T-helper 17 cell (primary cell): ENCODE measurements at regions not wholly inside any gene's neighbourhood (a gene's known extent, or its start where the extent isn't known, plus 50 kb on each side); places are given as distances from the start of the nearest gene placed in this dataset.

ENCODE experiments used
- ATAC-seq: fragments of 150-1000 bp; cut with Tn5 transposase; 2 replicates; pipeline ENCODE4 v1.10.0; 2021; ENCODE audit warnings: mild to moderate bottlenecking, moderate library complexity
- DNase-seq, 3 donors: peaks; one replicate each; pipeline versions ENCODE4 v3.0.0 to v3.0.0-alpha.2; 2020 to 2021
- H3K9me3 ChIP-seq: one replicate; pipeline ENCODE4 v1.7.0; 2013; ENCODE audit warnings: low read length, mild to moderate bottlenecking; ENCODE audit not compliant: control insufficient read depth, poor library complexity, severe bottlenecking
- H3K27ac Mint-ChIP-seq: one replicate; pipeline ENCODE4 v1.8.0; 2022; ENCODE audit warnings: mild to moderate bottlenecking, moderate library complexity, mixed read lengths
- H3K27me3 Mint-ChIP-seq: one replicate; pipeline ENCODE4 v1.8.0; 2022; ENCODE audit warnings: mixed read lengths
- H3K36me3 Mint-ChIP-seq: one replicate; pipeline ENCODE4 v1.8.0; 2022; ENCODE audit warnings: low read depth, mixed read lengths
- H3K4me1 Mint-ChIP-seq: one replicate; pipeline ENCODE4 v1.8.0; 2022; ENCODE audit warnings: mild to moderate bottlenecking, mixed read lengths
- H3K4me3 Mint-ChIP-seq: one replicate; pipeline ENCODE4 v1.8.0; 2022; ENCODE audit warnings: mild to moderate bottlenecking, moderate library complexity, mixed read lengths

DNA sequence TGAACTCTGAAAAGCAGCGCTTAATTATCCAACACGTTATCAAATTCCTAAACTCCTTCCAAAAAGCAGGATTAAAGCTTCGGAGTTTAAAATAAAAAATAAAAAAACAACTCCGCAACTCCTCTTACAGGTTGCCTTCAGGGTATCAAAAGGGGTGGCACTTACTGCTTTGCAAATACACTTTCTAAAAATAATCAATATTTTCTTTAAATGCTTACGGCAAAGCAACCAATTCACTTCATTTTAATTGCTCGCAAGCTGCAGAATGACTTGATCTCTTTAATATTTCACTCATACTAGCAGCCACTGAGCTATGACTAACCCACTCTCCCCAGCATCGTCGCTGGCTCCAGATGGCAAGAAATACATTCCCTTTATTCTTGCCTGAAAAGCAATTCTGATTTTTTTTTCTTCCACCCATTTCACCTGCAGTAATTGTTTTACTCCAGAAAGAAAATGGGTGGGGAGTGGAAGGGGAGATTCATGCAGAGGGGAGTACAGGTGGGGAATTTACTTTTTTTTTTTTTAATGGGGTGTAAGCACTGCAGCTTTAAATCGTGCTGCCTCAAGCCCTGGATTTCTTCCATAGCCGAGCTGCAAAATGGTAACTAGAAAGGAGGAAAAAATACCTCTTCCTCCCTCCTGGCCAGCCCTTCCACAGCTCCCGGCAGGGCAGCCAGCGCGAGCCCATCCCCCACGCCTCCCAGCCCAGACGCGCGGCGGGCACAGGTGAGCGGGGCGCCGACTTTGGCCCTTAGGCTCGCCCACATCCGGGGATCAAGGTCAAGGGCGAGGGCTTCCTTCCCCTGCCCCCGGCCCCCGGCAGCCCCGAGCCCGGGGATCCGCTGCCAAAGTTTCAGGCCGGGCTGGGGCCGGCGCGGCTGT lies 54.2 kb upstream of the FHIP2A start:
- ATAC-seq (peak; percentile 35), DNase-seq (no peak)
- no peaks in the 10 kb centered on the region for H3K9me3 ChIP-seq
- Mint-ChIP-seq H3K36me3 (no peaks in the 10 kb centered on the region), H3K27ac (no peak overlapping the region), H3K27me3 (peaks cover 13% of the 10 kb centered on the region), H3K4me3 (peak overlapping the region; percentile 74), H3K4me1 (peaks cover 17% of the 10 kb centered on the region)

DNA sequence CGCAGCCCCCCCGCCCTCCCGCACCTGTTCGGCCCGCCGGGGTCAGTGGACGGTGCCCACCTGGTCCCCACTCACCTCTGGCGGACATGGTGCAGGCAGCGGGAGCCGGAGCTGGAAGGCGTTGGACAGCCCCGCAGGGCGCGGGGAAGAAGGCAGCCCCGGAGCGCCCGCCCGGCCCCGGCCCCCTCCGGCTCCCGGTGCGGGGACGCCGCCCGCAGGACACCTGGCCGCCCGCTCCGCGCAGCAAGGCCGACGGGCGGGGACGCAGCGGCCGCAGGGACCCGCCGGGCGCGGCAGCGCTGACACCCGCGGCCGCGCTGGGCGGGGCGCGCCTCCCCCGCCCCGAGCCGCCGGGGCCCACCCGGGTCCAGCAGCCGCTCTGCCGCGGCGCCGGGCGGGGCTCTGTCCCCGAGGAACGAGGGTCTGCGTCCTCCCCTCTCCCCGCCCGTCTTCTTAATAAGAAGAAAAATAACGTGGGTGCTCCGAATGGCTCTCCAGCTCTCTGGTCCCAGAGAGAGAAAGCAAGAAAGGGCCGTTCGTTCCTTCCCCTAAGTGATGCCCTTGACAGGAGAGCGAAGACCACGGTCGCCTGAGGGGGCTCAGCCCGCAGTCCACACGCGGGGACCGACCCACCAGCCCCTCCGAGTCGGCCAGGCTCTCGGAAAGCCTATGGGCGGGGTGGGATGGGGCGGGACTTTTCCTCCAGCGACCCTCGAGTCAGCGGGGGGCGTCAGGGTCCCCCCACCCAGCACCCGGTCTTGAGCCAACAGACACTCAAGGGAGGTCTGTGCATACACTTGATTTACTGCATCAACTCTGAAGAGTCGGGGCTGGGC lies 53.4 kb upstream of the FHIP2A start:
- peaks cover 22% of the 10 kb centered on the region for H3K4me1 Mint-ChIP-seq
- H3K4me3 Mint-ChIP-seq: peak overlapping the region; percentile 79
- H3K36me3 Mint-ChIP-seq: no peaks in the 10 kb centered on the region
- peak in 1 of 3 donors; percentile 8 for DNase-seq
- no peaks in the 10 kb centered on the region for H3K9me3 ChIP-seq
- peak; percentile 59 for ATAC-seq
- no peak overlapping the region for H3K27ac Mint-ChIP-seq
- peaks cover 6% of the 10 kb centered on the region for H3K27me3 Mint-ChIP-seq

DNA sequence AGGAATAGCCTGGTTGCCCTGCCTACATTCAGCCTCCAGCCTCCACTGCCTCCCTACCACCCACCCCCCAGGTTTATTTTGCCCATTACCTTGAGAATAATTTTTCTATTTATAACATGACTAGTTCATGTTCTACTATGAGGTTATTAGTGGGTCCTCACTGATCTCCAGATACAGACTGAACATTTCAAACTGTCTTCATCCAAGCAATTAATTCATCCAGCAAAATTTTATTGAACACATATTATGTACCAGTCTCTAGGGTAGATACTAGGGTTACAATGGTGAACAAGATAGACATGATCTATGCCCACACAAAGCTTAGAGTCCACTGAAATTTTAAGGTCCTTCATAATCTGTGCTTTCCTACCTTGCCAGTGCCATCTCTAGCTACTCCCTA lies 51.6 kb upstream of the FHIP2A start:
- Mint-ChIP-seq H3K4me1 (peaks cover 28% of the 10 kb centered on the region), H3K27me3 (peaks cover 6% of the 10 kb centered on the region), H3K36me3 (no peaks in the 10 kb centered on the region), H3K4me3 (peak overlapping the region; percentile 22), H3K27ac (no peak overlapping the region)
- DNase-seq (no peak), ATAC-seq (no peak)
- no peaks in the 10 kb centered on the region for H3K9me3 ChIP-seq

DNA sequence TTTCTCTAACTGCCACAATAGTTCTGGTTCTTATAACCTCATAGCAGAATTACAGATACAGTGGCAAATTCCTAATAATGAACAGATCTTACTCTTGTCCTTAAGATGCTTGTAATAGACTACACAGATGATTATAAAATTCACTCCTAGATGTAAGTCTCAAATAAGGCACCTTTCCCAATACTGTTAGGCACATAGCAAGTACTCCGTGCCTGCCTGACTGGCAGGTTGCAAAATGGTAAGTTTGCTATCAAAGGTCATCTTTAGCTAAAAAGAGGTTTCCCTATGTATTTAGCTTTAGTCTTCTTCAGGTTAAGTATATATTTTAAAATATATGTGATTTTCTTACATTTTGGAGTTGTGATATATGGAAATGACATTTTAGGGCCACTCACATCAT lies 50.4 kb upstream of the FHIP2A start:
- no peaks in the 10 kb centered on the region for H3K9me3 ChIP-seq
- Mint-ChIP-seq H3K4me3 (no peak overlapping the region), H3K4me1 (peaks cover 28% of the 10 kb centered on the region), H3K27ac (no peak overlapping the region), H3K27me3 (peaks cover 6% of the 10 kb centered on the region), H3K36me3 (no peaks in the 10 kb centered on the region)
- ATAC-seq (no peak), DNase-seq (no peak)

DNA sequence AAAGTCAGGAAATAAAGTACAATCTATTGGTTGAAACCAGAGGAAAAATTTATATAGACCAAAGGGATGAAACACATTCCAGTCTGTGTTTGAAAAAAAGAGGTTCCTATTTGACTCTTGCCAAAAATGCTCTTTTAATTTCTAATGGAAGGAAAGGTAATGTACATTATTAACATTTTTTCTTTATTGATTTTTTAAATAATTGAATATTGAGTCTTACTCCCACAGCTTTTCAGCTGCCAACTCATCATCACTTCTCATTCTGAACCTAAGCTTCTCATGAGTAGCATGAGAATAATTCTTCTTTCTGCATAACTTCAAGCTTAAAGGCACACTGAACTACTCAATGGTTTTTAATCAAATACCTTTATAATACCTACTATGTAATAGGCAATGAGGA lies 49.8 kb upstream of the FHIP2A start:
- H3K4me3 Mint-ChIP-seq: no peak overlapping the region
- no peaks in the 10 kb centered on the region for H3K36me3 Mint-ChIP-seq
- no peaks in the 10 kb centered on the region for H3K9me3 ChIP-seq
- ATAC-seq (no peak), DNase-seq (no peak)
- peaks cover 27% of the 10 kb centered on the region for H3K4me1 Mint-ChIP-seq
- H3K27me3 Mint-ChIP-seq: peaks cover 3% of the 10 kb centered on the region
- no peak overlapping the region for H3K27ac Mint-ChIP-seq
